ENCODE measurements at regions not wholly inside any gene's neighbourhood (a gene's known extent, or its start where the extent isn't known, plus 50 kb on each side); places are given as distances from the start of the nearest gene placed in this dataset.

- POLR2A ChIA-PET, result no interaction called here
- Mint-ChIP-seq H3K36me3 (no peaks in the 10 kb centered on the region), H3K27me3 (ENCODE audit: low read depth) (no peaks in the 10 kb centered on the region), H3K27ac (no peak overlapping the region; the same call in 1 of the 2 replicates), H3K4me3 (no peak overlapping the region), H3K9me3 (no peaks in the 10 kb centered on the region), H3K4me1 (peaks cover 8% of the 10 kb centered on the region)
- DNase-seq (ENCODE audit: low spot score), result no peak
- no peak for ATAC-seq
- TF ChIP-seq ZNF232 (CRISPR knock-in tag; IDR thresholded peaks at IDR 0.05) (no peak), E2F1 (CRISPR knock-in tag; IDR thresholded peaks at IDR 0.05) (no peak), ZNF219 (CRISPR knock-in tag; IDR thresholded peaks at IDR 0.05; ENCODE audit: borderline replicate concordance) (no peak), CDX4 (CRISPR knock-in tag; IDR thresholded peaks at IDR 0.05; ENCODE audit: borderline replicate concordance) (no peak), ETV6 (CRISPR knock-in tag; IDR thresholded peaks at IDR 0.05) (no peak)
- CTCF ChIA-PET, result no interaction called here
These were observed 689.4 kb upstream of the WWC1 start for GRCh38 chr5:167602067-167602466.

GRCh38 chr5:167603135-167603534 is 688.3 kb upstream of the WWC1 start:
- TF ChIP-seq USF1 (CRISPR knock-in tag; IDR thresholded peaks at IDR 0.05) (no peak), NFYB (CRISPR knock-in tag; conservative IDR thresholded peaks at IDR 0.05; ENCODE audit: low read depth) (no peak), JUN (CRISPR knock-in tag; IDR thresholded peaks at IDR 0.05) (no peak), ARID4B (CRISPR knock-in tag; IDR thresholded peaks at IDR 0.05; ENCODE audit: borderline replicate concordance) (no peak), ELF4 (CRISPR knock-in tag; IDR thresholded peaks at IDR 0.05; ENCODE audit: low read depth) (no peak), STAT6 (CRISPR knock-in tag; conservative IDR thresholded peaks at IDR 0.05; ENCODE audit: low read depth) (no peak)
- no peak for DNase-seq (ENCODE audit: low spot score)
- no peaks in the 10 kb centered on the region for H3K36me3 Mint-ChIP-seq
- ChIA-PET POLR2A (no interaction called here), CTCF (no interaction called here)
- H3K27me3 Mint-ChIP-seq (ENCODE audit: low read depth), result no peaks in the 10 kb centered on the region
- no peaks in the 10 kb centered on the region for H3K9me3 Mint-ChIP-seq
- H3K4me1 Mint-ChIP-seq, result peaks cover 8% of the 10 kb centered on the region
- no peak overlapping the region for H3K27ac Mint-ChIP-seq
- no peak for ATAC-seq
- H3K4me3 Mint-ChIP-seq, result no peak overlapping the region
